Nephron progenitor cell (in vitro differentiated cells): ENCODE measurements at regions not wholly inside any gene's neighbourhood (a gene's known extent, or its start where the extent isn't known, plus 50 kb on each side); places are given as distances from the start of the nearest gene placed in this dataset.
A peak's percentile ranks its signal among the peaks of the same experiment; 100 is the strongest.

ENCODE experiments used
- DNase-seq: peaks from one replicate; pipeline ENCODE4 v3.0.0; 2021
- H3K27ac Mint-ChIP-seq: 2 replicates; pipeline ENCODE4 v1.8.0; 2021; ENCODE audit warnings: mild to moderate bottlenecking, moderate library complexity, mixed read lengths
- H3K27me3 Mint-ChIP-seq: 2 replicates; pipeline ENCODE4 v1.8.0; 2021; ENCODE audit warnings: mild to moderate bottlenecking, low read depth, mixed read lengths; ENCODE audit not compliant: poor library complexity
- H3K36me3 Mint-ChIP-seq: 2 replicates; pipeline ENCODE4 v1.8.0; 2021; ENCODE audit warnings: low read depth, mixed read lengths
- H3K4me1 Mint-ChIP-seq: 2 replicates; pipeline ENCODE4 v1.8.0; 2021; ENCODE audit warnings: mixed read lengths
- H3K4me3 Mint-ChIP-seq: 2 replicates; pipeline ENCODE4 v1.8.0; 2021; ENCODE audit warnings: mild to moderate bottlenecking, moderate library complexity, mixed read lengths
- H3K9me3 Mint-ChIP-seq: 2 replicates; pipeline ENCODE4 v1.8.0; 2021; ENCODE audit warnings: mild to moderate bottlenecking, moderate library complexity, mixed read lengths
- TF ChIP-seq, protein P1 (sequence below): fragments of 200-600 bp; sonication (generic); IDR thresholded peaks from 2 replicates; pipeline ENCODE4 v1.5.0; 2021; ENCODE audit warnings: antibody characterized with exemption

DNA sequence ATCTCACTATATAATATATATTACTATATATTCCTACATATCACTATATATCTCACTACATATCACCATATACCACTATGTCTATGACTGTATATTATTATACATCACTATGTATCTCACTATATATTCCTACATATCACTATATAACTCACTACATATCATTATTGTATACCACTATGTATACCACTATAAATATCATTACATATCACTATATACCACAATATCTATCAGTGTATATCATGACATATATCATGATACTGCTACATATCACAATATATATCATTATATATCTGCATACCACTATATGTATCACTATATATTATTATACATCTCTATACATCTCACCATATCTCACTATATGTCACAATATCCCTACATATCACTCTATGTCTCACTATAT, 121.5 kb downstream of the ASCL4 start:
- no peak for DNase-seq
- Mint-ChIP-seq H3K36me3 (no peaks in the 10 kb centered on the region), H3K27me3 (peaks cover 43% of the 10 kb centered on the region), H3K27ac (no peak overlapping the region), H3K4me1 (no peaks in the 10 kb centered on the region), H3K4me3 (no peak overlapping the region), H3K9me3 (no peaks in the 10 kb centered on the region)
- TF ChIP-seq, protein P1, sequence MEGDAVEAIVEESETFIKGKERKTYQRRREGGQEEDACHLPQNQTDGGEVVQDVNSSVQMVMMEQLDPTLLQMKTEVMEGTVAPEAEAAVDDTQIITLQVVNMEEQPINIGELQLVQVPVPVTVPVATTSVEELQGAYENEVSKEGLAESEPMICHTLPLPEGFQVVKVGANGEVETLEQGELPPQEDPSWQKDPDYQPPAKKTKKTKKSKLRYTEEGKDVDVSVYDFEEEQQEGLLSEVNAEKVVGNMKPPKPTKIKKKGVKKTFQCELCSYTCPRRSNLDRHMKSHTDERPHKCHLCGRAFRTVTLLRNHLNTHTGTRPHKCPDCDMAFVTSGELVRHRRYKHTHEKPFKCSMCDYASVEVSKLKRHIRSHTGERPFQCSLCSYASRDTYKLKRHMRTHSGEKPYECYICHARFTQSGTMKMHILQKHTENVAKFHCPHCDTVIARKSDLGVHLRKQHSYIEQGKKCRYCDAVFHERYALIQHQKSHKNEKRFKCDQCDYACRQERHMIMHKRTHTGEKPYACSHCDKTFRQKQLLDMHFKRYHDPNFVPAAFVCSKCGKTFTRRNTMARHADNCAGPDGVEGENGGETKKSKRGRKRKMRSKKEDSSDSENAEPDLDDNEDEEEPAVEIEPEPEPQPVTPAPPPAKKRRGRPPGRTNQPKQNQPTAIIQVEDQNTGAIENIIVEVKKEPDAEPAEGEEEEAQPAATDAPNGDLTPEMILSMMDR = no peak

GRCh38 chr12:107900588-107900987, 126.1 kb downstream of the ASCL4 start:
- H3K4me3 Mint-ChIP-seq = no peak overlapping the region
- peaks cover 76% of the 10 kb centered on the region for H3K27me3 Mint-ChIP-seq
- DNase-seq = no peak
- H3K4me1 Mint-ChIP-seq = no peaks in the 10 kb centered on the region
- no peaks in the 10 kb centered on the region for H3K9me3 Mint-ChIP-seq
- H3K27ac Mint-ChIP-seq = no peak overlapping the region
- no peaks in the 10 kb centered on the region for H3K36me3 Mint-ChIP-seq
- TF ChIP-seq, protein P1 = no peak

GRCh38 chr12:107903341-107904061, 129.0 kb downstream of the ASCL4 start:
- H3K4me1 Mint-ChIP-seq = no peaks in the 10 kb centered on the region
- no peaks in the 10 kb centered on the region for H3K36me3 Mint-ChIP-seq
- no peak overlapping the region for H3K27ac Mint-ChIP-seq
- H3K4me3 Mint-ChIP-seq = peak overlapping the region; percentile 81
- peaks cover 92% of the 10 kb centered on the region for H3K27me3 Mint-ChIP-seq
- H3K9me3 Mint-ChIP-seq = no peaks in the 10 kb centered on the region
- TF ChIP-seq, protein P1 = no peak
- peak; percentile 82 for DNase-seq

GRCh38 chr12:107906707-107907106, 132.2 kb downstream of the ASCL4 start:
- no peak for DNase-seq
- H3K36me3 Mint-ChIP-seq = no peaks in the 10 kb centered on the region
- H3K27ac Mint-ChIP-seq = no peak overlapping the region
- no peaks in the 10 kb centered on the region for H3K4me1 Mint-ChIP-seq
- TF ChIP-seq, protein P1 = no peak
- peaks cover 95% of the 10 kb centered on the region for H3K27me3 Mint-ChIP-seq
- no peak overlapping the region for H3K4me3 Mint-ChIP-seq
- H3K9me3 Mint-ChIP-seq = no peaks in the 10 kb centered on the region

- Mint-ChIP-seq H3K27ac (peak overlapping the region; percentile 21), H3K4me1 (no peaks in the 10 kb centered on the region), H3K4me3 (peak overlapping the region; percentile 79), H3K27me3 (peaks cover 74% of the 10 kb centered on the region), H3K9me3 (no peaks in the 10 kb centered on the region), H3K36me3 (no peaks in the 10 kb centered on the region)
- TF ChIP-seq, protein P1 = peak; percentile 78
- DNase-seq = peak; percentile 79
Measured at GRCh38 chr12:107912421-107913004, 138.0 kb downstream of the ASCL4 start.
